ENCODE measurements at regions not wholly inside any gene's neighbourhood (a gene's known extent, or its start where the extent isn't known, plus 50 kb on each side); places are given as distances from the start of the nearest gene placed in this dataset.

GRCh38 chr13:34849406-34849805 is 92.7 kb upstream of the NBEA start:
- H4K91ac ChIP-seq (ENCODE audit: low read depth, low read length, poor library complexity): no peak overlapping the region
- no peak overlapping the region for H2BK15ac ChIP-seq (ENCODE audit: low read length)
- no peak overlapping the region for H2BK12ac ChIP-seq (ENCODE audit: low read length)
- no peaks in the 10 kb centered on the region for H3K36me3 ChIP-seq (replicated peaks in 1 of 2; ENCODE audit: control insufficient read depth in 2 of 2, insufficient read depth in 2 of 2, low read length in 2 of 2)
- no peak overlapping the region for H3K4me2 ChIP-seq (ENCODE audit: insufficient read depth, low read length, poor library complexity, severe bottlenecking)
- no peak overlapping the region for H3K9ac ChIP-seq (ENCODE audit: low read depth, low read length, poor library complexity)
- H2BK5ac ChIP-seq (ENCODE audit: low read length): no peak overlapping the region
- no peak overlapping the region for H3K23ac ChIP-seq (ENCODE audit: low read depth, low read length, poor library complexity)
- H3K18ac ChIP-seq (ENCODE audit: low read length): no peak overlapping the region
- H3K9me3 ChIP-seq (replicated peaks in 1 of 2; ENCODE audit: control insufficient read depth in 2 of 2, insufficient read depth in 1 of 2, low read depth in 1 of 2, low read length in 2 of 2): no peaks in the 10 kb centered on the region
- H3K4ac ChIP-seq (ENCODE audit: low read length): no peak overlapping the region
- H3K14ac ChIP-seq (ENCODE audit: low read length): no peak overlapping the region
- H3K27ac ChIP-seq (replicated peaks; ENCODE audit: low read length): no peak overlapping the region
- peaks cover 0 to 2% of the 10 kb centered on the region in 2 donors for H3K4me1 ChIP-seq (ENCODE audit: control insufficient read depth in 2 of 2, insufficient read depth in 1 of 2, low read depth in 1 of 2, low read length in 2 of 2)
- H3K27me3 ChIP-seq (ENCODE audit: control insufficient read depth in 3 of 3, insufficient read depth in 3 of 3, low read depth in 1 of 3, low read length in 3 of 3): no peaks in the 10 kb centered on the region
- H2AK5ac ChIP-seq (ENCODE audit: low read depth, low read length): no peak overlapping the region
- H3K79me1 ChIP-seq (ENCODE audit: low read depth, low read length): no peaks in the 10 kb centered on the region
- no peak overlapping the region for H2BK120ac ChIP-seq (ENCODE audit: low read depth, low read length)
- no peak overlapping the region for H2AFZ ChIP-seq (ENCODE audit: low read length)
- H3K4me3 ChIP-seq (ENCODE audit: low read length in 2 of 2): no peak overlapping the region
- DNase-seq (ENCODE audit: low spot score): no peak
- H4K8ac ChIP-seq (ENCODE audit: low read depth, low read length): no peak overlapping the region

- DNase-seq (ENCODE audit: low spot score): no peak
- WGBS, 2 donors (ENCODE audit: extremely low coverage in 2 of 2, insufficient read length in 2 of 2, insufficient replicate concordance in 1 of 2): no CpG with 5 or more reads among the region's 4 CpGs
- no peaks in the 10 kb centered on the region for H3K27me3 ChIP-seq (ENCODE audit: control insufficient read depth in 3 of 3, insufficient read depth in 3 of 3, low read depth in 1 of 3, low read length in 3 of 3)
- no peak overlapping the region for H2BK120ac ChIP-seq (ENCODE audit: low read depth, low read length)
- no peak overlapping the region for H3K27ac ChIP-seq (replicated peaks; ENCODE audit: low read length)
- no peak overlapping the region for H4K8ac ChIP-seq (ENCODE audit: low read depth, low read length)
- H2AK5ac ChIP-seq (ENCODE audit: low read depth, low read length): no peak overlapping the region
- H2BK15ac ChIP-seq (ENCODE audit: low read length): no peak overlapping the region
- H3K9ac ChIP-seq (ENCODE audit: low read depth, low read length, poor library complexity): no peak overlapping the region
- no peaks in the 10 kb centered on the region for H3K36me3 ChIP-seq (replicated peaks in 1 of 2; ENCODE audit: control insufficient read depth in 2 of 2, insufficient read depth in 2 of 2, low read length in 2 of 2)
- H3K4ac ChIP-seq (ENCODE audit: low read length): no peak overlapping the region
- no peak overlapping the region for H3K14ac ChIP-seq (ENCODE audit: low read length)
- no peaks in the 10 kb centered on the region for H3K79me1 ChIP-seq (ENCODE audit: low read depth, low read length)
- H3K18ac ChIP-seq (ENCODE audit: low read length): no peak overlapping the region
- no peak overlapping the region for H2BK12ac ChIP-seq (ENCODE audit: low read length)
- no peak overlapping the region for H2AFZ ChIP-seq (ENCODE audit: low read length)
- no peaks in the 10 kb centered on the region for H3K9me3 ChIP-seq (replicated peaks in 1 of 2; ENCODE audit: control insufficient read depth in 2 of 2, insufficient read depth in 1 of 2, low read depth in 1 of 2, low read length in 2 of 2)
- H3K4me1 ChIP-seq (ENCODE audit: control insufficient read depth in 2 of 2, insufficient read depth in 1 of 2, low read depth in 1 of 2, low read length in 2 of 2): peaks cover 0 to 2% of the 10 kb centered on the region in 2 donors
- H3K4me2 ChIP-seq (ENCODE audit: insufficient read depth, low read length, poor library complexity, severe bottlenecking): no peak overlapping the region
- no peak overlapping the region for H3K23ac ChIP-seq (ENCODE audit: low read depth, low read length, poor library complexity)
- no peak overlapping the region for H2BK5ac ChIP-seq (ENCODE audit: low read length)
- no peak overlapping the region for H4K91ac ChIP-seq (ENCODE audit: low read depth, low read length, poor library complexity)
- H3K4me3 ChIP-seq (ENCODE audit: low read length in 2 of 2): no peak overlapping the region
These were observed 88.9 kb upstream of the NBEA start for GRCh38 chr13:34853161-34853560.

GRCh38 chr13:34857558-34858325 is 84.3 kb upstream of the NBEA start:
- no peak for DNase-seq (ENCODE audit: low spot score)
- no peak overlapping the region for H2BK5ac ChIP-seq (ENCODE audit: low read length)
- H3K9ac ChIP-seq (ENCODE audit: low read depth, low read length, poor library complexity): no peak overlapping the region
- no peak overlapping the region for H2BK12ac ChIP-seq (ENCODE audit: low read length)
- H3K27me3 ChIP-seq (ENCODE audit: control insufficient read depth in 3 of 3, insufficient read depth in 3 of 3, low read depth in 1 of 3, low read length in 3 of 3): no peaks in the 10 kb centered on the region
- no peak overlapping the region for H4K8ac ChIP-seq (ENCODE audit: low read depth, low read length)
- H3K4me3 ChIP-seq (ENCODE audit: low read length in 2 of 2): no peak overlapping the region
- no peaks in the 10 kb centered on the region for H3K79me1 ChIP-seq (ENCODE audit: low read depth, low read length)
- H3K23ac ChIP-seq (ENCODE audit: low read depth, low read length, poor library complexity): no peak overlapping the region
- H3K14ac ChIP-seq (ENCODE audit: low read length): no peak overlapping the region
- no peak overlapping the region for H3K18ac ChIP-seq (ENCODE audit: low read length)
- H3K36me3 ChIP-seq (replicated peaks in 1 of 2; ENCODE audit: control insufficient read depth in 2 of 2, insufficient read depth in 2 of 2, low read length in 2 of 2): no peaks in the 10 kb centered on the region
- H2AK5ac ChIP-seq (ENCODE audit: low read depth, low read length): no peak overlapping the region
- no peak overlapping the region for H2BK15ac ChIP-seq (ENCODE audit: low read length)
- H2AFZ ChIP-seq (ENCODE audit: low read length): no peak overlapping the region
- no peak overlapping the region for H4K91ac ChIP-seq (ENCODE audit: low read depth, low read length, poor library complexity)
- no peak overlapping the region for H3K4ac ChIP-seq (ENCODE audit: low read length)
- H3K4me2 ChIP-seq (ENCODE audit: insufficient read depth, low read length, poor library complexity, severe bottlenecking): no peak overlapping the region
- H3K4me1 ChIP-seq (ENCODE audit: control insufficient read depth in 2 of 2, insufficient read depth in 1 of 2, low read depth in 1 of 2, low read length in 2 of 2): peaks cover 0 to 2% of the 10 kb centered on the region in 2 donors
- no peak overlapping the region for H3K27ac ChIP-seq (replicated peaks; ENCODE audit: low read length)
- H3K9me3 ChIP-seq (replicated peaks in 1 of 2; ENCODE audit: control insufficient read depth in 2 of 2, insufficient read depth in 1 of 2, low read depth in 1 of 2, low read length in 2 of 2): no peaks in the 10 kb centered on the region
- H2BK120ac ChIP-seq (ENCODE audit: low read depth, low read length): no peak overlapping the region

- no peak overlapping the region for H4K8ac ChIP-seq (ENCODE audit: low read depth, low read length)
- no peak overlapping the region for H3K4ac ChIP-seq (ENCODE audit: low read length)
- H2BK15ac ChIP-seq (ENCODE audit: low read length): no peak overlapping the region
- H3K9me3 ChIP-seq (replicated peaks in 1 of 2; ENCODE audit: control insufficient read depth in 2 of 2, insufficient read depth in 1 of 2, low read depth in 1 of 2, low read length in 2 of 2): no peaks in the 10 kb centered on the region
- no peak overlapping the region for H4K91ac ChIP-seq (ENCODE audit: low read depth, low read length, poor library complexity)
- no peak overlapping the region for H3K14ac ChIP-seq (ENCODE audit: low read length)
- H2BK12ac ChIP-seq (ENCODE audit: low read length): no peak overlapping the region
- no peak overlapping the region for H2BK5ac ChIP-seq (ENCODE audit: low read length)
- no peak overlapping the region for H2BK120ac ChIP-seq (ENCODE audit: low read depth, low read length)
- H3K27ac ChIP-seq (replicated peaks; ENCODE audit: low read length): no peak overlapping the region
- H3K79me1 ChIP-seq (ENCODE audit: low read depth, low read length): no peaks in the 10 kb centered on the region
- H3K4me3 ChIP-seq (ENCODE audit: low read length in 2 of 2): no peak overlapping the region
- H2AFZ ChIP-seq (ENCODE audit: low read length): no peak overlapping the region
- H3K4me1 ChIP-seq (ENCODE audit: control insufficient read depth in 2 of 2, insufficient read depth in 1 of 2, low read depth in 1 of 2, low read length in 2 of 2): peaks cover 6% of the 10 kb centered on the region in 2 donors
- WGBS, 2 donors (ENCODE audit: extremely low coverage in 2 of 2, insufficient read length in 2 of 2, insufficient replicate concordance in 1 of 2): no CpG with 5 or more reads among the region's 2 CpGs
- no peak overlapping the region for H3K9ac ChIP-seq (ENCODE audit: low read depth, low read length, poor library complexity)
- H3K36me3 ChIP-seq (replicated peaks in 1 of 2; ENCODE audit: control insufficient read depth in 2 of 2, insufficient read depth in 2 of 2, low read length in 2 of 2): no peaks in the 10 kb centered on the region
- no peak overlapping the region for H3K18ac ChIP-seq (ENCODE audit: low read length)
- DNase-seq (ENCODE audit: low spot score): no peak
- no peak overlapping the region for H2AK5ac ChIP-seq (ENCODE audit: low read depth, low read length)
- no peak overlapping the region for H3K4me2 ChIP-seq (ENCODE audit: insufficient read depth, low read length, poor library complexity, severe bottlenecking)
- no peaks in the 10 kb centered on the region for H3K27me3 ChIP-seq (ENCODE audit: control insufficient read depth in 3 of 3, insufficient read depth in 3 of 3, low read depth in 1 of 3, low read length in 3 of 3)
- H3K23ac ChIP-seq (ENCODE audit: low read depth, low read length, poor library complexity): no peak overlapping the region
These were observed 79.8 kb upstream of the NBEA start for GRCh38 chr13:34862311-34862710.

All from neuronal stem cell (in vitro differentiated cells).